Calu3 (cell line): ENCODE measurements at regions not wholly inside any gene's neighbourhood (a gene's known extent, or its start where the extent isn't known, plus 50 kb on each side); places are given as distances from the start of the nearest gene placed in this dataset.

Experiments used
- BruUV-seq: library from RNA; stranded (reverse); fragments of 400-500 nt; replicated peaks from 2 replicates; lab custom pipeline; 2021; lab: Mats Ljungman, UMichigan
- CTCF ChIA-PET: fragments of 300-600 bp; sonication (Branson Sonifier 250); formaldehyde crosslinking; loops from one replicate; lab custom pipeline; 2022; ENCODE audit warnings: antibody characterized with exemption; lab: Charles Lee
- DNase-seq: peaks from one replicate; pipeline ENCODE4 v3.0.0; 2022
- H3K27ac Mint-ChIP-seq: one replicate; pipeline ENCODE4 v1.8.0; 2022; ENCODE audit warnings: mixed read lengths; ENCODE audit not compliant: unreplicated experiment
- H3K27me3 Mint-ChIP-seq: one replicate; pipeline ENCODE4 v1.8.0; 2022; ENCODE audit warnings: mixed read lengths; ENCODE audit not compliant: unreplicated experiment
- H3K36me3 Mint-ChIP-seq: one replicate; pipeline ENCODE4 v1.8.0; 2022; ENCODE audit warnings: mild to moderate bottlenecking, moderate library complexity, mixed read lengths; ENCODE audit not compliant: insufficient read depth, unreplicated experiment
- H3K4me1 Mint-ChIP-seq: one replicate; pipeline ENCODE4 v1.8.0; 2022; ENCODE audit warnings: mild to moderate bottlenecking, low read depth, mixed read lengths; ENCODE audit not compliant: unreplicated experiment
- H3K4me3 Mint-ChIP-seq: one replicate; pipeline ENCODE4 v1.8.0; 2022; ENCODE audit warnings: mild to moderate bottlenecking, low read depth, moderate library complexity, mixed read lengths; ENCODE audit not compliant: unreplicated experiment
- H3K9me3 Mint-ChIP-seq: one replicate; pipeline ENCODE4 v1.8.0; 2022; ENCODE audit warnings: low read depth, mixed read lengths; ENCODE audit not compliant: unreplicated experiment
- CTCF ChIP-seq: fragments of 200-600 bp; IDR thresholded peaks from one replicate; pipeline ENCODE4 v1.8.0; 2022; ENCODE audit warnings: antibody characterized with exemption; ENCODE audit not compliant: unreplicated experiment
- intact Hi-C: fragments of 100-400 bp; cut with micrococcal nuclease; formaldehyde crosslinking; loops from one replicate; pipeline ENCODE4 v1.10.0; 2022; ENCODE audit not compliant: unreplicated experiment

- no peak for TF ChIP-seq CTCF
- DNase-seq, result no peak
- H3K4me1 Mint-ChIP-seq, result peaks cover 19% of the 10 kb centered on the region
- H3K27me3 Mint-ChIP-seq, result no peaks in the 10 kb centered on the region
- peaks cover 7% of the 10 kb centered on the region for H3K36me3 Mint-ChIP-seq
- CTCF ChIA-PET, result interaction anchor here (1.3 to 2.5 kb wide), 2 partner anchors 11 to 23 kb away, joined by 4 to 6 read pairs; no protein-coding TSS in a partner anchor
- H3K27ac Mint-ChIP-seq, result no peak overlapping the region
- no peaks in the 10 kb centered on the region for H3K9me3 Mint-ChIP-seq
- intact Hi-C loops, result no loop called here
- BruUV-seq, result no TSS peak
- H3K4me3 Mint-ChIP-seq, result no peak overlapping the region
Observed at GRCh38 chr14:76943072-76943471, 85.4 kb downstream of the IRF2BPL start.

GRCh38 chr14:76941946-76942805 lies 86.3 kb downstream of the IRF2BPL start:
- Mint-ChIP-seq H3K9me3 (no peaks in the 10 kb centered on the region), H3K36me3 (no peaks in the 10 kb centered on the region), H3K27ac (no peak overlapping the region), H3K4me3 (no peak overlapping the region), H3K27me3 (no peaks in the 10 kb centered on the region), H3K4me1 (peaks cover 10% of the 10 kb centered on the region)
- TF ChIP-seq CTCF, result no peak
- BruUV-seq, result no TSS peak
- DNase-seq, result no peak
- CTCF ChIA-PET, result interaction anchor here (0.6 to 2.5 kb wide), 3 partner anchors 10 to 82 kb away, joined by 4 to 6 read pairs (median 4); no protein-coding TSS in a partner anchor
- intact Hi-C loops, result no loop called here

- TF ChIP-seq CTCF, result no peak
- no peaks in the 10 kb centered on the region for H3K27me3 Mint-ChIP-seq
- no peaks in the 10 kb centered on the region for H3K9me3 Mint-ChIP-seq
- CTCF ChIA-PET, result interaction anchor here (0.6 kb wide), 1 partner anchor 83 kb away, joined by 4 read pairs; no protein-coding TSS in a partner anchor
- H3K4me3 Mint-ChIP-seq, result no peak overlapping the region
- BruUV-seq, result no TSS peak
- no peak for DNase-seq
- peaks cover 3% of the 10 kb centered on the region for H3K4me1 Mint-ChIP-seq
- H3K27ac Mint-ChIP-seq, result no peak overlapping the region
- H3K36me3 Mint-ChIP-seq, result no peaks in the 10 kb centered on the region
- intact Hi-C loops, result no loop called here
Observed at GRCh38 chr14:76941544-76941943, 87.0 kb downstream of the IRF2BPL start.

GRCh38 chr14:76940021-76940760 lies 88.3 kb downstream of the IRF2BPL start:
- BruUV-seq, result no TSS peak
- Mint-ChIP-seq H3K36me3 (no peaks in the 10 kb centered on the region), H3K4me1 (no peaks in the 10 kb centered on the region), H3K27me3 (no peaks in the 10 kb centered on the region), H3K27ac (no peak overlapping the region), H3K9me3 (no peaks in the 10 kb centered on the region), H3K4me3 (no peak overlapping the region)
- DNase-seq, result no peak
- CTCF ChIA-PET, result no interaction called here
- intact Hi-C loops, result no loop called here
- TF ChIP-seq CTCF, result no peak
